Fibroblast of lung (primary cell): ENCODE measurements at regions not wholly inside any gene's neighbourhood (a gene's known extent, or its start where the extent isn't known, plus 50 kb on each side); places are given as distances from the start of the nearest gene placed in this dataset.

ENCODE experiments used
- DNase-seq, 2 donors: peaks; one replicate each; pipeline versions ENCODE4 v3.0.0 to v3.0.0-alpha.2; 2010; ENCODE audit warnings: low read depth in 2 of 2
- H2AFZ ChIP-seq: 2 replicates; pipeline ENCODE4 v1.5.1; 2012; ENCODE audit warnings: low read length, control low read depth, inconsistent platforms
- H3K27ac ChIP-seq: 2 replicates; pipeline ENCODE4 v1.5.1; 2011; ENCODE audit warnings: low read length, control low read depth; ENCODE audit not compliant: insufficient read depth
- H3K27me3 ChIP-seq: 2 replicates; pipeline ENCODE4 v1.5.1; 2011; ENCODE audit warnings: mild to moderate bottlenecking, low read length; ENCODE audit not compliant: control insufficient read depth, insufficient read depth
- H3K36me3 ChIP-seq: 2 replicates; pipeline ENCODE4 v1.5.1; 2011; ENCODE audit warnings: low read length; ENCODE audit not compliant: control insufficient read depth, insufficient read depth
- H3K4me1 ChIP-seq: 2 replicates; pipeline ENCODE4 v1.5.1; 2011; ENCODE audit warnings: low read length; ENCODE audit not compliant: control insufficient read depth, insufficient read depth; ENCODE audit errors: extremely low read depth
- H3K4me2 ChIP-seq: 2 replicates; pipeline ENCODE4 v1.5.1; 2011; ENCODE audit warnings: low read length, control low read depth; ENCODE audit not compliant: insufficient read depth; ENCODE audit errors: extremely low read depth
- H3K4me3 ChIP-seq, 4 experiments: fragments of 200-600 bp in 1 of 4; sonication (generic) in 1 of 4; replicated peaks in 1 of 4; 2 replicates each; pipeline ENCODE4 v1.5.1; 2011 to 2016; ENCODE audit warnings: low read length in 4 of 4, low read depth in 3 of 4, mild to moderate bottlenecking in 3 of 4, control low read depth in 2 of 4, inconsistent platforms in 1 of 4, mixed read lengths in 1 of 4; ENCODE audit not compliant: insufficient read depth in 1 of 4; ENCODE audit errors: control extremely low read depth in 1 of 4
- H3K79me2 ChIP-seq: 2 replicates; pipeline ENCODE4 v1.5.1; 2012; ENCODE audit warnings: mild to moderate bottlenecking, low read length, inconsistent platforms; ENCODE audit not compliant: control insufficient read depth, insufficient read depth
- H3K9ac ChIP-seq: 2 replicates; pipeline ENCODE4 v1.5.1; 2011; ENCODE audit warnings: mild to moderate bottlenecking, low read length, control low read depth; ENCODE audit not compliant: insufficient read depth
- H3K9me3 ChIP-seq: 2 replicates; pipeline ENCODE4 v1.5.1; 2012; ENCODE audit warnings: low read depth, low read length; ENCODE audit not compliant: control insufficient read depth, insufficient read depth
- H4K20me1 ChIP-seq: 2 replicates; pipeline ENCODE4 v1.5.1; 2011; ENCODE audit warnings: low read length; ENCODE audit not compliant: control insufficient read depth, insufficient read depth; ENCODE audit errors: extremely low read depth
- EZH2 ChIP-seq: IDR thresholded peaks from 2 replicates; pipeline ENCODE4 v1.5.1; 2012; ENCODE audit warnings: low read length, control low read depth, mild to moderate bottlenecking; ENCODE audit errors: missing control alignments
- TF ChIP-seq, protein P1 (sequence below), 2 donors: IDR thresholded peaks in 1 of 2; conservative IDR thresholded peaks in 1 of 2; 1 replicate in 1 of 2; 2 replicates in 1 of 2; pipeline ENCODE4 v1.5.1; 2011 to 2012; ENCODE audit warnings: low read length in 2 of 2, control low read depth in 1 of 2, inconsistent platforms in 1 of 2, low read depth in 1 of 2, mild to moderate bottlenecking in 1 of 2

DNA sequence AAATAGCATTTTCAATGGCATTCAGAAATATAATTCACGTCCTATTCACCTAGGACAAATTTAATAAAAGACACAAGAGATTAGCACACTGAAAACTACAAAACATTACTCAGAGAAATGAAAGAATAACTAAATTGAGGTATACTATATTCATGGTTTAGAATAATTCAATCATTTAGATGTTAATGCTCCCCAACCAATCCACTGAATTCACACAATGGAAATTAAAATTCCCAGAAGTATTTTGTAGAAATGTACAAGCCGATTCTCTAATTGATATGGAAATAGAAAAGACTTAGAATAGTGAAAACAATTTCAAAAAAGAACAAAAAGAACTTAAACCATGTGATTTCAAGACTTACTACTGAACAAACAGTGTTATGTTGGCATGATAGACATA, 212.2 kb downstream of the ZEB2 start:
- no peak overlapping the region for H3K4me3 ChIP-seq
- no peak for DNase-seq
- H3K4me2 ChIP-seq, result no peak overlapping the region
- no peaks in the 10 kb centered on the region for H3K79me2 ChIP-seq
- H4K20me1 ChIP-seq, result no peaks in the 10 kb centered on the region
- no peak for TF ChIP-seq EZH2
- TF ChIP-seq, protein P1, sequence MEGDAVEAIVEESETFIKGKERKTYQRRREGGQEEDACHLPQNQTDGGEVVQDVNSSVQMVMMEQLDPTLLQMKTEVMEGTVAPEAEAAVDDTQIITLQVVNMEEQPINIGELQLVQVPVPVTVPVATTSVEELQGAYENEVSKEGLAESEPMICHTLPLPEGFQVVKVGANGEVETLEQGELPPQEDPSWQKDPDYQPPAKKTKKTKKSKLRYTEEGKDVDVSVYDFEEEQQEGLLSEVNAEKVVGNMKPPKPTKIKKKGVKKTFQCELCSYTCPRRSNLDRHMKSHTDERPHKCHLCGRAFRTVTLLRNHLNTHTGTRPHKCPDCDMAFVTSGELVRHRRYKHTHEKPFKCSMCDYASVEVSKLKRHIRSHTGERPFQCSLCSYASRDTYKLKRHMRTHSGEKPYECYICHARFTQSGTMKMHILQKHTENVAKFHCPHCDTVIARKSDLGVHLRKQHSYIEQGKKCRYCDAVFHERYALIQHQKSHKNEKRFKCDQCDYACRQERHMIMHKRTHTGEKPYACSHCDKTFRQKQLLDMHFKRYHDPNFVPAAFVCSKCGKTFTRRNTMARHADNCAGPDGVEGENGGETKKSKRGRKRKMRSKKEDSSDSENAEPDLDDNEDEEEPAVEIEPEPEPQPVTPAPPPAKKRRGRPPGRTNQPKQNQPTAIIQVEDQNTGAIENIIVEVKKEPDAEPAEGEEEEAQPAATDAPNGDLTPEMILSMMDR (conservative IDR thresholded peaks at IDR 0.05 in 1 of 2, IDR thresholded peaks at IDR 0.05 in 1 of 2; ENCODE audit: low read depth in 1 of 2, low read length in 2 of 2), result no peak
- no peaks in the 10 kb centered on the region for H3K9me3 ChIP-seq
- H3K27ac ChIP-seq, result no peak overlapping the region
- H3K27me3 ChIP-seq, result no peaks in the 10 kb centered on the region
- no peak overlapping the region for H2AFZ ChIP-seq
- H3K36me3 ChIP-seq, result no peaks in the 10 kb centered on the region
- H3K9ac ChIP-seq, result no peak overlapping the region
- H3K4me1 ChIP-seq, result no peaks in the 10 kb centered on the region

DNA sequence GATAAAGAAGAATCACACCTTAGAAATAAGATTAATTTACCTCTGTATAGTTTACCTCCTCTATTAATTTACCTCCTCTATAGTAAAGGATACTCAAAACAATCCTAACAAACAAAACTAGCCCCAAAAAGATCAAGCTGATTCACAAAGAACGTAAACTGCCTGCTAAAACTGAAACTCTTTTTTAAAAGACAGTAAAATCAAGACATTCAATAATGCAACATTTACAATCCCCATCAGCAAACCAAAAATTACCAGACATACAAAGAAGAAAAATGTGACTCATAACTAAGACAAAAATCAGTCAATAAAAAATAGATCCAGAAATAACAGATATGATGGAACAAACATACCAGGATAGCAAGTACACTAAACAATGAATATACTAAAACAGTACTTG, 215.7 kb downstream of the ZEB2 start:
- H3K4me2 ChIP-seq, result no peak overlapping the region
- no peaks in the 10 kb centered on the region for H3K36me3 ChIP-seq
- DNase-seq, result no peak
- no peak overlapping the region for H3K9ac ChIP-seq
- no peak overlapping the region for H3K27ac ChIP-seq
- no peak for TF ChIP-seq EZH2
- TF ChIP-seq, protein P1 (conservative IDR thresholded peaks at IDR 0.05 in 1 of 2, IDR thresholded peaks at IDR 0.05 in 1 of 2; ENCODE audit: low read depth in 1 of 2, low read length in 2 of 2), result no peak
- H3K4me3 ChIP-seq, result no peak overlapping the region
- no peak overlapping the region for H2AFZ ChIP-seq
- no peaks in the 10 kb centered on the region for H3K9me3 ChIP-seq
- H3K79me2 ChIP-seq, result no peaks in the 10 kb centered on the region
- no peaks in the 10 kb centered on the region for H4K20me1 ChIP-seq
- H3K4me1 ChIP-seq, result no peaks in the 10 kb centered on the region
- H3K27me3 ChIP-seq, result no peaks in the 10 kb centered on the region

DNA sequence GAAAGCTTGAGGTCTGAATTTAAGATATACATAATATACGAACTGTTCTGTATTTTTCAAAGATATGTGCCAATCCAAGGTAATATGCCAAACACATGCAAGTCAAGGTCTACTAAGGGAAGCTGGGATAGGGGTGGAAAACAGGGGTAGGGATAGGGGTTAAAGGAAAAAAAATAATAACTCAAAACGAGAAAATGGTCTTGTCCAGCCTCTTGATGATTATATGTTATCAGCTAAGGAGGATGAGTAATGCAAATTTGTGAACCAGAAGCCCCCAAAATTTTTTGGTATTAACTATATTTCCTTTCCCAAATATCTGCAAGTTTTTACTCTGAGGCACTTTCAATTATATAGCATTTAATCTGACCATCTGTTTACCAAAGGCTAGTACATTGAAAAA, 219.3 kb downstream of the ZEB2 start:
- H3K4me2 ChIP-seq, result no peak overlapping the region
- TF ChIP-seq, protein P1 (conservative IDR thresholded peaks at IDR 0.05 in 1 of 2, IDR thresholded peaks at IDR 0.05 in 1 of 2; ENCODE audit: low read depth in 1 of 2, low read length in 2 of 2), result no peak
- TF ChIP-seq EZH2, result no peak
- no peaks in the 10 kb centered on the region for H3K9me3 ChIP-seq
- no peaks in the 10 kb centered on the region for H4K20me1 ChIP-seq
- H3K27me3 ChIP-seq, result no peaks in the 10 kb centered on the region
- H3K9ac ChIP-seq, result no peak overlapping the region
- no peaks in the 10 kb centered on the region for H3K79me2 ChIP-seq
- H2AFZ ChIP-seq, result no peak overlapping the region
- H3K4me1 ChIP-seq, result no peaks in the 10 kb centered on the region
- DNase-seq, result no peak
- no peak overlapping the region for H3K4me3 ChIP-seq
- H3K36me3 ChIP-seq, result no peaks in the 10 kb centered on the region
- no peak overlapping the region for H3K27ac ChIP-seq
